Skeletal muscle cell (primary cell): ENCODE measurements at regions not wholly inside any gene's neighbourhood (a gene's known extent, or its start where the extent isn't known, plus 50 kb on each side); places are given as distances from the start of the nearest gene placed in this dataset.

Experiments
- DNase-seq: peaks from one replicate; pipeline ENCODE4 v3.0.0-alpha.2; 2010; ENCODE audit warnings: low read depth
- H3K4me3 ChIP-seq: 2 replicates; pipeline ENCODE4 v1.5.1; 2011; ENCODE audit warnings: low read depth, mild to moderate bottlenecking, control low read depth, low read length, moderate library complexity

DNA sequence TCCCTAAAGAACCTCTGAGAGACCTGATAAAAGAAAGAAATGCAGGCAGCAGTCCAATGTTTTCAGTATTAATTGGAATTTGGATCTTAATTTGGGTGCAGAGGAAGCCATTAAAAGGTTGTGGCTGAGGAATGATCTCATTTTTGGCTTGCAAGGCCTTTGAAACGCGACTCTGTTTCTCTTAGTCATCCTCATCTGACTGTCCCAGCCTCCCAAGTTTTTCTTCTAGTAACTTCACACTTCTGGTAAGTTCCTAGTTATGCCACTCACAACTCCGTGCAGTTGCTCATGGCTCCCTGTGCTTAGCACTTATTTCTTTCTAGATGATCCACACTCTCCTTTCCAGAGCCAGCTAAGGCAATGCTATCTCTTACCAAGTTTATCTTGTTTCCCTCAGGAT lies 147.4 kb upstream of the USP24 start:
- DNase-seq, result peak; percentile 46
- no peak overlapping the region for H3K4me3 ChIP-seq

DNA sequence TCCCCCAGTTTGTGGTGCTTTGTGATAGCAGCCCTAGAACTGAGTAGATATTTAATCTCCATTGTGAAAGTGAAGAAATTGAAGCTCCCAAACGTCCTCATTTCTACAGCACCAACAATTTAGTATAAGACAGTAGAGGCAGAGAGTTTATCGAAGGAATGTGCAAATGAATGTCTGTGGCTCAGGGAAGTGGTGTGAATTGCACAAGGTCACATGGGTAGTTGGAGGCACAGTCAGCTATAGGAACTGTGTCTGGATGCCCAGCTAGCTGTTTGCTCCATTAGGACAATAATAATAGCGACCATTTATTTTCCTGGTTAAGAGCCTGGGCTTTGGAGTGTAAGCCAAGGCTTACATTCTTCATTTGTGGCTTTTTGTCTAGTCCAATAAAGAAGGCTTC lies 144.4 kb upstream of the USP24 start:
- no peak overlapping the region for H3K4me3 ChIP-seq
- no peak for DNase-seq

DNA sequence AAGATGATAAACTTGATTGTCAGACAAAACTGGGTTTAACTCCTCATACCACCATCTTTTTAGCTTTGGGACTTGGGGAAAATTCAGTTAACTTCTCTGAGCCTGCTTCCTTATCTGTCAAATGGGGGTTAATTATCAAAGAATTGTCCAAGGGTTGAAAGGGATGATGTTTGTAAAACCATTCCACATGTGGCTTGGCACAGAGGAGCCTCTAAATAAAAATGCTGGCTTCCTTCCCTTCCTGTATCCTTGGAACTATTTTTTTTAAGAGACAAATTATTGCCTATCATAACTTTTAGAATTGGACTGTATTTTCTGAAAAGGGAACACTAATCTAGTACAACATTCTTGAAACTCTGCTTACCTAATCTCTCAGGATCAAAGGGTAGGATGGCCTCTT lies 143.4 kb upstream of the USP24 start:
- no peak for DNase-seq

DNA sequence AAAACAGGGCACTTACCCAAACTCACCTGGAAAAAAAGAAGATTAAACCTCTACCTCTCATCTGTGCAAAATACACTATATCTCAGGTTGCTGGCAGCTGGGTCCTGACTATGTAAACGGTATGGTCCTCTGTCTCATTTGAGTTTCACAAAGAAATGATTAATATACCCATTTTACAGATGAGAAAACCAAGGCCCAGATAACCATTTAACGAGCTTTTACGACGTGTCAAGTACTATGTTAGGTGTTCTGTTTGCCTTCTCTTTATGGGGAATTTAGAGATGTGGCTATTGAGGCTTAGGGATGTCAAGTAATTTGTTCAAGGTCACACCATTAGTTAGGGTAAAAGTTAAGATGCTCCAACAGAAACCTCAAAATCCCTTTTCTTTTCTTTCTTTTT lies 140.4 kb upstream of the USP24 start:
- no peak for DNase-seq
- no peak overlapping the region for H3K4me3 ChIP-seq

More for the DNA sequence above, 143.4 kb upstream of the USP24 start:
- no peak overlapping the region for H3K4me3 ChIP-seq

DNA sequence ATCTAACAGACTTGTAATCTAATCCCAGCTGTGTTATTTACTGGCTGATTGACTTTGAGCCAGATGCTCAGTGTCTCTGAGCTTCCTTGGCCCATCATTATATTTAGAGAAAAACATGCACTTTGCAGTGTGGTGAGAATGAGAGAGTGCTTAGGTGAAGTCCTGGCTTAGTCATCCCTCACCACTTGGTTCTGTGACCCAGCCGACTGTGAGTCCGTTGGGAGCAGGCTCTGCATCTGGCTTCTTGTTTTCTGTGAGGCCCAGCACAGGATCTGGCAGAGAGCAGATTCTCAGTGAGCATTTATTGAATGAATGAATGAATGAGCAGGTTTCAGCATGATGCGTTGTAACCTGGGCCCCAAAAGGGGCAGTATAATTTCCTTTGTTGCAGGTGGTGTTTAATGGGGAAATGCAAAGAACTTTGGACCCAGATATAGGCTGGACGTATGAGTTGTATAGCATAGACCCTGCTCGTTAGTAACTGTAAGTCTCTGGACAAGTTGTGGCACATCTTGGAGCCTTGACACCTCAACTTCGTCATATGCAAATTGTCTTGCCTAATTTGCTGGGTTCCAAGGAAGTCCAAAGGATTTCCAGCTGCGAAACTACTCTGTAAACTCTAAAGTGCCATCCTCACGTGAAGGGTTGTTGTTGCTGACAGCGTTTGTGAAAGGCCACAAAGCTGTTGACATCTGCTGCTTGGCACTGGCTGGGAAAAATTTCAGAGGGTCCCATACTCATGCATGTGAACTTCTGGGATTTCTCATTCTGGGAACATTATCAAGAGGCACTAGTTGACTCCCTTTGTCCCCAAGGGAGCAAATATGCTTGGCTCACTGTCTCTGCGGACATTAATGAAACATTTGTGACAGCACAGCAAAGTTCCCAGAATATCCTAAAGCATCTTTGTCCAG lies 138.8 kb upstream of the USP24 start:
- DNase-seq, result no peak
- H3K4me3 ChIP-seq, result no peak overlapping the region

DNA sequence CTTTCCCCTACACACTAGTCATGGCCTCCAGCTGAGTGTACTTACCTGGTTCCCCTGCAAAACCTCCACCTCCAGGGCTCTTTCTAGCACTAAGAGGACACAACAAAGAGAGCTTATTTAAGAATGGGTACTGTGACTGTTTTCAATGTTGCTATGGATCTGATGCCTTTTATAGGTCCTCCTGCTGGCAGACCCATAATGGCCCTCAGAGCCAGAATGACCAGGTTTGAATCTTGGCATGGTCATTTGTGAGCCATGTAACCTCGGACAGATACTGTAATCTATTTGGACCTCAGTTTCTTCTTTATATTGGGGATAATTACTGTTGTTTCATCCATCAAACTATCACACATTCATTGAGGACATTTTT lies 137.6 kb upstream of the USP24 start:
- DNase-seq, result no peak

DNA sequence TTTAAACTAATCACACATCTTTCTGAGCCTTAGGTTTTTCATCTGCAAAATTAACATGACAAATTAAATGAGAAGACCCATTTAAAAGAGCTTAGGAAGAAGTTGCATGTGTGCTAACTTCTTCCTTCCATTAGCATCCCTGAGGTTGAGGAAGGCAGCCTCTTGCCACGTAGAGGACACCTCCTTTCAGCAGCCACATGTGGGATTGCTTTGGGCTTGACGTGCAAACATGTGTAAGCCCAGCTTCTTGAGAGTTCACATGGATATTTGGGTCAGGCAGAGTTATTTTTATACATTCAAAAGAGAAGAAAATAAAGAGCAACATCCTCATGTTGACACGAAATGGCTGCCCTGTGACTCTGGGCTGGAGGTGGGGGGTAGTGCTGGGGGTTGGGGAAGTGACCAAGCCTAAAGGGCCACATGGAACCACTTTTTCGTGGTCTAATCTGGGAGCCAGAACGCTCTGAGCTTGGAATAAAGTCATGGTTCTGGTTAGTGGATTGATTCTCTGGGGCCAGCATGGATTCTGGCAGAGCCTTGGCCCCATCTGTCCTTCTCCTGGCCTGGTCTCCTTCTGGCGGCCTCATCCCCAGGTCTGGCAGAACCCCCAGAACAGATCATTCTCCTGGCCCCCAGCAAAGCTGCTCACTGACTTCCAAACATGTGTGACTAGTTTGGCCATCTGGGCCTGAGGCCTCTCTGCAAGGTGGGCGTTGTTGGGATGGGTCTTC lies 137.1 kb upstream of the USP24 start:
- H3K4me3 ChIP-seq, result no peak overlapping the region
- DNase-seq, result no peak

More for the DNA sequence above, 137.6 kb upstream of the USP24 start:
- H3K4me3 ChIP-seq, result no peak overlapping the region

DNA sequence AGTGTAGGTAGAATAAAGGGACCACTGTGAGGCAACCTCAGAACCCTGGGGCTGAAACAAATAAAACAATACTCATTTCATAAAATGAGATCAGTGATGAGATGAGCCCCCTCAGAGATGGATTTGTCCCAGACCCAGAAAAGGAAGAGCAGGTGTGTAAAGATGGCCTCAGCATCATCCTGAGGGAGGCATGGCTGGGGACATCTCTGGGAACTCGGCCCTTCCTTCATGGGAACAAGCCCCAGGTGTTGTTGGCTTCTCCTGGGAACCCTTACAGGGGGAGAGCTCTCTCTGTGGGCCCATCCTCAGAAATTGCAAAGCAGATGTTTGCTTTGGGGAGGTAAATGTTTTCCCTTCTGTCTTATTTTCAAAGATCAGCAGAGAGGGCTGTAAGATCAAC lies 133.2 kb upstream of the USP24 start:
- H3K4me3 ChIP-seq, result no peak overlapping the region
- DNase-seq, result no peak

DNA sequence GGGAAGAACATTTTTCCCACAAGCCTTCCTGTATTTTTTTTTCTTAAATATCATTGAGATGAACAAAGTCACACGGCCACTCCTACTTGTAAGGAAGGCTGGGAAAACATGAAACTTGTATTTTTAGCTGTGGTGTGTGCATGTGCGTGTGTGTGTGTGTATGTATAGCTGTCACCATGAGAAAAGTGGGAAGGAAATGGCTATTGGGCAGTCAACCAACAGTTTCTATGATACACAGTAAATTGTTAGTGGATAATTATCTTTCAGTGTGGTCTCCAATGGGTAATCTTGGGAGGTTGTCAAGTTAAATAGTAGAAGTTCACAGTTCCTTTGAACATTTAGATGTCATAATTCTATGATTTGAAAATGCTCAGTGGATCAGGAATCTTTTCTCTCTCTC lies 132.7 kb upstream of the USP24 start:
- no peak overlapping the region for H3K4me3 ChIP-seq
- no peak for DNase-seq

DNA sequence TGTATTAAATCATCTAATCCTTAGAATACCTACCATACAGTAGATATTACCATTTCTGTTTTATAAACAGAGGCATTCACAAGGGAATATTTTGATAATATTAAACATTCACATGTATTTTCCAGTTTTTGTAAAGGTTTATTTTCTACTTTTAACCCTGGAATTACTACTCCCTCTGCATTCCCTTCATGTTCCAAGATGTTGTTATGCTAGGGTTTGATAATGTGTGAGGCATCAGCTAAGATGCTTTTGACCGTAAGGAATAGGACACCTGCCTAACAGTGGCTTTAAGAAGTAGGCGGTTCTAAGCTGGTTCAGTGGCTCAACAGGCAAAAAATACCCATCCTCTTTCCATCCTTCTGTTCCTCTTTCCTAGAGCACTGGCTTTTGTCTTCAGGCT lies 131.9 kb upstream of the USP24 start:
- DNase-seq, result no peak
- no peak overlapping the region for H3K4me3 ChIP-seq

DNA sequence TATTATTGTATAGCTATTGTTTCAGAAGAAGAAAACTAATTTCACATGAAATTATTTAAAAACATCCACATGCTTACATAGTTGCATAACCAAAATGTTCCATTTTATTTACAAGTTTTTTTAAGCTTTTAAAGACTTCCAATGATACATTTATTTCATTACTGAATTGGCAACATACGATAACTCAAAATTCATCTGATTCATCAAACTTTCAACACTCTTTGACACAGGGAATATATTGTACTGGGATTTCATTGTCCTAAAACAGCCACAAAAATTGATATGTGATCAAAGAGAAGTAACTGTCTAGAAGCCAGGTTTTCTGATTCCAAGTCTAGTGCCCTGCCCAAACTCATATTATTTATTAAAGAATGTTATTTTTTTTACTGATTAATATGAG lies 131.4 kb upstream of the USP24 start:
- no peak for DNase-seq
- no peak overlapping the region for H3K4me3 ChIP-seq

DNA sequence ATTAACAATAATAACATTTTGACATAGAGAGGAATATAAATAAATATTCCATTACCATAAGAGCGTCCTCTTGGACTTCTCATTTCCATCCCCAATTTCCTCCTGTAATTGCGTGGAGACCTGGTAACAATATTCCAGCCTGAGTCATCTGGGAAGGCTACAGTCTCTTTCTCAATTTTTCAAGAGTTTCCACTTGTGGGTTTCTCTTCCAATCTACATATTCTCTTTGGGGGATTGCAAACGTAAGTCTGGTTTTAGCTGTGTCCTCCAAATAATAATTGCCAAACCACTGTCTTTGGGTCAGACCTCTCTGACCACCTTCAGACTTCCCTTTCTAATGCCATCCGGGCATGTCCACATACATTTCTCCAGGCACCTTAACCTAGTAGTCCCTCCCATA lies 124.5 kb upstream of the USP24 start:
- no peak for DNase-seq
- H3K4me3 ChIP-seq, result no peak overlapping the region

DNA sequence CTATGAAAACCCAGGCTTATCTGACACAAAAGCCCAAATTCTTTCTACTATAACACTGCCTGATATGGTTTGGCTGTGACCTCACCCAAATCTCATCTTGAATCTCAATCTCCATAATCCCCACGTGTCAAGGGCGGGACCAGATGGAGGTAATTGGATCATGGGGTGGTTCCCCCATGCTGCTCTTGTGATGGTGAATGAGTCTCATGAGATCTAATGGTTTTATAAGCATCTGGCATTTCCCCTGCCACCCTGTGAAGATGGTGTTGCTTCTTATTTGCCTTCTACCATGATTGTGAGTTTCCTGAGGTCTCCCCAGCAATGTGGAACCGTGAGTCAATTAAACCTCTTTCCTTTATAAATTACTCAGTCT lies 123.3 kb upstream of the USP24 start:
- H3K4me3 ChIP-seq, result no peak overlapping the region
- DNase-seq, result no peak

DNA sequence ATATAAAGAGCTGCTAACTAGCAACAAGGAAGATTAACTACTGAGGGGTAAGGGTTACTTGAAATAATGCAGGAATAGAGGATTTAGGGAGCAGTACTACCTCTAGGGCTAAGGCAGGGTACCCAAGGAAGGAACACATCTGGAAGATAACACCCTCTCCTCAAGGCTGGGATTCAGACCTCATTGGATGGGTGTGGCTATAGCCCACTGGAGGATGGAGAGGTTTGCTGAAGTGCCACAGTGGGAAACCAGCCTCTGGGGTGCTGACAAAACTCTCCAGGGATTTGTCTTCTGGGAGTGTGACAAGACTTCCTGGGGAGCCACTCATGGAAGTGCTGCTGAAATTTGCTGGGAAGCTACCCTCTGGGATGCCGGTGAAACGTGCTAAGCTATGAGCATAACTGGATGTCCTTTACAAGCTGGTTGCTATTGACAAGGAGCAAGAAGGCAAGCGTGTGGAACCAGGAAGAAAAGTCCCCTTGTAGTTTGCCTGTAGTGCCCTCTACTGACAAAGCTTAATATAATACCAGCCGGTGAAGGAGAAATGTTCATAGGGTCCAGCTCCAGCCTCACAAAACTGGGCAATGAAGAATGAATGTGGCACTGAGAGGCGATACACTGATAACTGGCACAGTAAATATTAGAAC lies 122.8 kb upstream of the USP24 start:
- DNase-seq, result peak; percentile 28

DNA sequence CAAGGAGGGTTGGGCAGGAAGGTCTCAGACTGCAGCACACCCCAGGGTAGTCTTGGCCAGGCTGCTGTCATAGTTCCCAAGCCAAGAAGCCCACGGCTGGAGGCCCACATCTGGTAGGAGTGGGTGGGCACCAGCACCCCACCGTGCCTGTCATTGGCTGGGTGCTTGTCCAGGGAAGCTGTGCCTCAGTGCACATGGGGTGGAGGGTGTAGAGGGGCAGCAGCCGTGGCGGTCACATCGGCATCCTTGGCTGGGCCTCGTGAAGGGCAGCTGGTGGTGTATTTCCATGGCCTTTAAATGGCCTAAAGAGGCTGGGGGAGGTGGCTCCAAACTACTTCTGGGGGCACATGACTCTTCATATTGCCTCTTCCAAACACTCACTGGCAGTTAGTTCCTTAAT lies 119.6 kb upstream of the USP24 start:
- no peak overlapping the region for H3K4me3 ChIP-seq
- no peak for DNase-seq

More for the DNA sequence above, 122.8 kb upstream of the USP24 start:
- H3K4me3 ChIP-seq, result no peak overlapping the region

DNA sequence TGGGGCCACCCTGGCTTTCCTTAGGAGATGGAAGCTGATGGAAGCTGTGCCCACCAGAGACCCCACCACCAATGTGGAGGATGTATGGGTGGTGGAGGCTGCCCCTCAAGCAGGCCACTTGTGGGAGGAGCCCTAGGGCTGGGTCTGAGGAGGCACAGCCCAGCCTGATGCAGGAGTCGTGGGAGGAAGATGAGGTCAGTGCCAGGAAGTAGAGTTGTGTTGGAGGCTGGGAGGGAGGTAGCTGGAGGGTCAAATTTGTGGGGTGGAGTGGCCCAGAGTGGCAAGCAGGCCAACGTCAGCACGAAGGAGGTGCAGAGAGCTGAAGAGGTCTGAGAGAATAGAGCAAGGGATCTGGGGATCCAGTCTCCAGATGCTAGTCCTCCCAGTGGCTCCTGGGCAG lies 119.0 kb upstream of the USP24 start:
- DNase-seq, result no peak

DNA sequence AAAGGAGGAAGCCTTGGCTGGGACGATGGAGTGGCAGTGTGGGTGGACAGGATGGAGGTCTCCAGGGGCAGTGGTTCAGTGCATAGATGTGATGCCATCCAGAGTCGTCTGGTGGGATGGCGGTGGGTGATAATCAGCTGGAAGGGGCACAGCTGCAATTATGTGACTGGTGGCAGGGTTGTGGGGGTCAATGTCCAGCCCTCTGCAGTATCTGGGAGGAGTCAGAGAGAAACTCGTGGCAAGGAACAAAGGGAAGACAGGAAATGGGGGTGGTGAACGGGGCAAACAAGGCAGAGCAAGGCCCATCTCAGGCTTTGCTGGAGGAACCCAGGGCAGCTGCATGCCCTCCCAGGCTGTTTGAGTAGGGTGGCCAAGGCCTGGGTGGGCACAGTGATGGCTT lies 118.3 kb upstream of the USP24 start:
- H3K4me3 ChIP-seq, result no peak overlapping the region
- no peak for DNase-seq

More for the DNA sequence above, 119.0 kb upstream of the USP24 start:
- H3K4me3 ChIP-seq, result no peak overlapping the region

DNA sequence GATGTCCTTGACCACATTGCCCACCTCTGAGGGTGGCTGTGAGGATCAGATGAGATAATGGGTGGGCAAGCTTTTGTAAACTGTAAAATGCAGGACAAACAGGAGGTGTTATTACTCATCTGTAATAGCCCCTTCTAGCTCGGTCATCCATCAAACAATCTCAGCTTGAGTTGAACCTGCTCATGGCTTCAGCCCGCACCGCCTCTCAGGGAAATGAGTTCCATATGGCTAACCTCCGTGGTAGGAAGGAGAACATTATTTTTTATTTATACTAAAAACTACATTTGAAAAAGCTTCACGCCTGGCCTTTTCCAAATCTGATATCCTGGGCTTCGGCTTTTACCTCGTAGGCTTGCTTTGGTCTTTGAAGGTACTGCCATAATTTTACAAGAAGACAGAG lies 116.2 kb upstream of the USP24 start:
- DNase-seq, result no peak
- H3K4me3 ChIP-seq, result no peak overlapping the region

DNA sequence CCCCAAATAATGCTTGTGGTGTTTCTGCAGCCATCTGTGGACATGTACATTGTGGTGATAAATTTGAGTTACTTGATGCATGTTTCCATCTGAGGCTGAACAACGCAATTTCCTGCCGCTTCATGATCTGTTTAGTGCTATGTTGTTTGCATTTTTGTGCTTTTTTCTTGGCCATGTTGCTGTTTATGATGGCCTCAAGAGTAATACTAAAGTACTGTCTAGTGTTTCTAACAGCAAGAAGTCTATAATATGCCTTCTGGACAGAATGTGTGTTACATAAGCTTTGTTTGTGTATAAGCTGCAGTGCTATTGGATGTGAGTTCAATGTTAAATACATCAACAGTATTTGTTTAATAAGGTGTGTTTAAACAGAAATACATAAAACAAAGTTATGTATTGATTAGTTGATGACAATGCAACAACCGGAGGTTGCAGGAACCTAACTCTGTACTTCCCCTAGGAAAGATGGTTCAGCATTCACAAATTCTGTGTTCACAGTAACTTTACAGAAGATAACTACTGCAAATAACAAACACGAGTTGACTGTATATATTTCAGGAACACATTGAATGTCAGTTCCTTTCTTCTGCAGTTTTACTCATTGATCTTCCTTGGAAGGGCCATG lies 114.8 kb upstream of the USP24 start:
- no peak overlapping the region for H3K4me3 ChIP-seq
- DNase-seq, result no peak

DNA sequence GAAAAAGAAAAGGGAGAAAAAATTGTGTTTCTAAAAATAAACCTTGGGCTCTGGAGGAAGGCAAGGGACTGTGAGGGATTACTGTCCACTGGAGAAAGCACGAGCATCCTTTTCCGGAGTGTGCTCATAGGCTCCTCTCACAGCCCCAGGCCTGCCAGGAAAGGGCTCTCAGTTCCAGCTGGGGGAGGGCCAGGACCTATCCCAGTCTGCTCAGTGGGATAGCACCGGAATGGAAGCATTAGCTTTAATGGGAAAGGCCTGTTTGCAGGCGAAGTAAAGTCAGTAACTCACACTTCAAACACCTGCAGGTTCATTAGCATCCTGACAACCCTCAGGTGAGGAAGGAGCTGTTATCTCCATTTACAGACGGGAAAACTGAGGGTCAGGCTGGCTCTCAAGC lies 113.9 kb upstream of the USP24 start:
- no peak for DNase-seq
- H3K4me3 ChIP-seq, result no peak overlapping the region
